Immature natural killer cell (primary cell): ENCODE measurements at regions not wholly inside any gene's neighbourhood (a gene's known extent, or its start where the extent isn't known, plus 50 kb on each side); places are given as distances from the start of the nearest gene placed in this dataset.
"Not testable (repeated sequence)": the region's sequence is repeated elsewhere in the genome, so short reads cannot be mapped to it uniquely, and the experiment has no call there.

Experiments used
- DNase-seq, 3 donors: peaks; one replicate each; pipeline ENCODE4 v3.0.0; 2022; ENCODE audit warnings: mixed read lengths in 1 of 3
- H3K27ac Mint-ChIP-seq, 6 donors: one replicate each; pipeline ENCODE4 v1.8.0; 2020; ENCODE audit warnings: mixed read lengths in 6 of 6, mild to moderate bottlenecking in 5 of 6, inconsistent platforms in 4 of 6, moderate library complexity in 3 of 6
- H3K27me3 Mint-ChIP-seq, 3 donors: one replicate each; pipeline ENCODE4 v1.8.0; 2020 to 2021; ENCODE audit warnings: low read depth in 3 of 3, mild to moderate bottlenecking in 3 of 3, mixed read lengths in 3 of 3, moderate library complexity in 3 of 3, inconsistent platforms in 1 of 3
- H3K36me3 Mint-ChIP-seq, 3 donors: one replicate each; pipeline ENCODE4 v1.8.0; 2020; ENCODE audit warnings: mixed read lengths in 3 of 3, inconsistent platforms in 2 of 3, mild to moderate bottlenecking in 2 of 3
- H3K4me1 Mint-ChIP-seq, 2 donors: one replicate each; pipeline ENCODE4 v1.8.0; 2020; ENCODE audit warnings: inconsistent platforms in 2 of 2, mild to moderate bottlenecking in 2 of 2, mixed read lengths in 2 of 2, moderate library complexity in 1 of 2
- H3K4me3 Mint-ChIP-seq, 5 donors: one replicate each; pipeline ENCODE4 v1.8.0; 2020; ENCODE audit warnings: mild to moderate bottlenecking in 5 of 5, mixed read lengths in 5 of 5, inconsistent platforms in 3 of 5, moderate library complexity in 3 of 5
- H3K9me3 Mint-ChIP-seq, 6 donors: one replicate each; pipeline ENCODE4 v1.8.0; 2020; ENCODE audit warnings: mild to moderate bottlenecking in 6 of 6, mixed read lengths in 6 of 6, inconsistent platforms in 4 of 6, moderate library complexity in 3 of 6

DNA sequence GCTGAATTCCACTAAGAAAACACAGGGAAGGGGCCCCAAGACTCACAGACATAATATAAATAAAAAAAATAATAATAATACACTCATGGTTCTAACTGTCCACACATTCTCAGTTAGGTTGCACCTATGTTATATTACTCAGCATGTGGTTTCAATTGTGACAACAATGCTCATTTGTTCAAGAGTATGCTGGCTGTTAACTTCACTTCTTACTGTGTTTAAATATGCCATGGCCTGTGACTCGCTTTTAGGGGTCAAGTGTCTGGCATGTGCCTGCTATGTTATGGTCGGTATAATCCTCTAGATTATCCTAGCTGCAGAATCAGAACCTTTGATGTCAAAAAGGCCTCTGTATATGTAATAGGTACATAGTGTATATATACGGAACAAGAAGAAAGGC is 324.8 kb upstream of the INTU start:
- Mint-ChIP-seq H3K27me3 (peaks cover 0 to 2% (median 0%) of the 10 kb centered on the region in 3 donors), H3K4me3 (no peak overlapping the region), H3K9me3 (peaks cover 9 to 45% (median 30%) of the 10 kb centered on the region in 6 donors), H3K4me1 (no peaks in the 10 kb centered on the region), H3K36me3 (peaks cover 0 to 3% (median 0%) of the 10 kb centered on the region in 3 donors), H3K27ac (no peak overlapping the region)
- DNase-seq = no peak

GRCh38 chr4:127309369-127310102 is 323.2 kb upstream of the INTU start:
- Mint-ChIP-seq H3K27me3 (peaks cover 0 to 3% (median 0%) of the 10 kb centered on the region in 3 donors), H3K36me3 (peaks cover 0 to 3% (median 3%) of the 10 kb centered on the region in 3 donors), H3K4me3 (no peak overlapping the region), H3K9me3 (peaks cover 12 to 54% (median 40%) of the 10 kb centered on the region in 6 donors), H3K27ac (no peak overlapping the region), H3K4me1 (no peaks in the 10 kb centered on the region)
- no peak for DNase-seq

DNA sequence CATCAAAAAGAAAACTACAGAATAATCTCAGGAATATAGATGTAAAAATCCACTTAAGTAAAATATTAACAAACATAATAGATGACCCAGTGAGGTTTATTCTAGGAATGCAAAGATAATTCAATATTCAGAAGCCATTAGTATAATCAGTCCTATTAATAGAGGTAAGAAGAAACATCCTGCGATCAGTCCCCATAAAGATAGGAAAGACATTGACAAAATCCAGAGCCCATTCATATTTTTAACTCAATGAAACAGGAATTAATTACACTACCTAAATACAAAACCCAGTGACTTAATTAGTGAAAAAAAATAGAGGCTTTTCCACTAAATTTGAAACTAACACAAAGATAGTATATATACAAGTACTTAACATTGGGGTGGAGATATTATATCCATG is 321.4 kb upstream of the INTU start:
- Mint-ChIP-seq H3K9me3 (peaks cover 12 to 58% (median 43%) of the 10 kb centered on the region in 6 donors), H3K36me3 (peaks cover 0 to 3% (median 3%) of the 10 kb centered on the region in 3 donors), H3K27ac (no peak overlapping the region), H3K27me3 (peaks cover 0 to 3% (median 0%) of the 10 kb centered on the region in 3 donors), H3K4me3 (no peak overlapping the region), H3K4me1 (no peaks in the 10 kb centered on the region)
- DNase-seq = no peak

- Mint-ChIP-seq H3K27ac (no peak overlapping the region), H3K4me3 (no peak overlapping the region), H3K4me1 (no peaks in the 10 kb centered on the region), H3K27me3 (peaks cover 0 to 3% (median 0%) of the 10 kb centered on the region in 3 donors), H3K9me3 (peaks cover 12 to 55% (median 38%) of the 10 kb centered on the region in 6 donors), H3K36me3 (peaks cover 0 to 3% (median 3%) of the 10 kb centered on the region in 3 donors)
- DNase-seq = no peak
These were observed 320.8 kb upstream of the INTU start for GRCh38 chr4:127311924-127312323.

GRCh38 chr4:127313767-127314166 is 319.0 kb upstream of the INTU start:
- Mint-ChIP-seq H3K4me1 (no peaks in the 10 kb centered on the region), H3K27ac (no peak overlapping the region), H3K4me3 (no peak overlapping the region), H3K9me3 (peaks cover 12 to 57% (median 37%) of the 10 kb centered on the region in 6 donors), H3K27me3 (peaks cover 0 to 3% (median 0%) of the 10 kb centered on the region in 3 donors), H3K36me3 (peaks cover 0 to 3% (median 3%) of the 10 kb centered on the region in 3 donors)
- no peak for DNase-seq

- no peaks in the 10 kb centered on the region for H3K4me1 Mint-ChIP-seq
- DNase-seq = no peak
- peaks cover 11 to 49% (median 24%) of the 10 kb centered on the region in 6 donors for H3K9me3 Mint-ChIP-seq
- no peak overlapping the region for H3K27ac Mint-ChIP-seq
- H3K36me3 Mint-ChIP-seq = no peaks in the 10 kb centered on the region
- H3K4me3 Mint-ChIP-seq = no peak overlapping the region
- peaks cover 0 to 2% (median 2%) of the 10 kb centered on the region in 3 donors for H3K27me3 Mint-ChIP-seq
These were observed 305.3 kb upstream of the INTU start for GRCh38 chr4:127327491-127327890.

GRCh38 chr4:127335073-127335620 is 297.6 kb upstream of the INTU start:
- peaks cover 5 to 26% (median 7%) of the 10 kb centered on the region in 6 donors for H3K9me3 Mint-ChIP-seq
- H3K27me3 Mint-ChIP-seq = peaks cover 0 to 2% (median under 1%) of the 10 kb centered on the region in 3 donors
- H3K4me1 Mint-ChIP-seq = no peaks in the 10 kb centered on the region
- no peaks in the 10 kb centered on the region for H3K36me3 Mint-ChIP-seq
- H3K27ac Mint-ChIP-seq = no peak overlapping the region
- DNase-seq = no peak
- no peak overlapping the region for H3K4me3 Mint-ChIP-seq

DNA sequence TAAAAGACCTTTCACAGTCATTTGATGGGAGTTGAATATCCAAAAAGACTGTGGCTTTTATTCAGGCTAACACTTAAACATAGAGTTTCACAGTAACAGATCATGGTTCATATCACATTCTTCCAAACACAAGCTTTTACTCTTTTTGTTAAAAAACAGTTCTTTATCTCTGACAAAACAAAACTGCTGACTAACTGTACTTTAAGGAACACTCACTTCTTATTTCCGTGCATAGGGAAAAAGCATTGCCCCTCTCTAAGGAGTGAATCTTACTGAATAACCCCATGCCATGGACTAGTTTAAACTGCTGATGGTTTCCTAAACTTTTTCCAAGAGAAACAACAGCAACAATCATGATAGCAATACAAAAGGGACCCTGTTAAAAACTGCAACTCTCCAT is 297.0 kb upstream of the INTU start:
- DNase-seq = no peak
- Mint-ChIP-seq H3K27ac (no peak overlapping the region), H3K36me3 (no peaks in the 10 kb centered on the region), H3K27me3 (peaks cover 0 to 2% (median 0%) of the 10 kb centered on the region in 3 donors), H3K4me3 (no peak overlapping the region), H3K4me1 (no peaks in the 10 kb centered on the region), H3K9me3 (peaks cover 3 to 29% (median 8%) of the 10 kb centered on the region in 6 donors)

GRCh38 chr4:127343123-127343522 is 289.6 kb upstream of the INTU start:
- H3K27ac Mint-ChIP-seq, DNase-seq, H3K4me3 Mint-ChIP-seq, H3K27me3 Mint-ChIP-seq, H3K4me1 Mint-ChIP-seq, H3K36me3 Mint-ChIP-seq: not testable (repeated sequence)
- peaks cover 0 to 39% (median 11%) of the 10 kb centered on the region in 6 donors for H3K9me3 Mint-ChIP-seq

DNA sequence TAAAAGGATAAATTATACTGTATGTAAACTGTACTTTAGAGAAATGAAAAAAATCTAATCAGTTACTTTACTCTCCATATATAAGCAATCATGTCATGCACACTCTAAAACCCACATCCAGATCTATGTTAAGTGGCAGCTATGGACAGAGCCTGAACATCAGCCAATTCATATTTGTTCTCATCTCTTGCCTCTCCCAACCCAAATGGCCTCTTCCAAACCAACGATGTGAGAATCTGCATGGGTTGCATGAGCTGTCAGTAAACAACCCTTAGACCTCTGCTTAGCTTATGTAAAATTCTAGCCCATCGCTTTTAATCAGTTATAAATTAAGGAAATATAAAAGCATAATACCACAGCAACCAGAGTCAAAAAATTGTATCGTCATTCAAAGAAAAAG is 288.7 kb upstream of the INTU start:
- Mint-ChIP-seq H3K36me3 (peaks cover 0 to 4% (median 0%) of the 10 kb centered on the region in 3 donors), H3K27me3 (no peaks in the 10 kb centered on the region), H3K27ac (no peak overlapping the region), H3K4me3 (no peak overlapping the region), H3K9me3 (peaks cover 0 to 39% (median 11%) of the 10 kb centered on the region in 6 donors), H3K4me1 (no peaks in the 10 kb centered on the region)
- DNase-seq = no peak

DNA sequence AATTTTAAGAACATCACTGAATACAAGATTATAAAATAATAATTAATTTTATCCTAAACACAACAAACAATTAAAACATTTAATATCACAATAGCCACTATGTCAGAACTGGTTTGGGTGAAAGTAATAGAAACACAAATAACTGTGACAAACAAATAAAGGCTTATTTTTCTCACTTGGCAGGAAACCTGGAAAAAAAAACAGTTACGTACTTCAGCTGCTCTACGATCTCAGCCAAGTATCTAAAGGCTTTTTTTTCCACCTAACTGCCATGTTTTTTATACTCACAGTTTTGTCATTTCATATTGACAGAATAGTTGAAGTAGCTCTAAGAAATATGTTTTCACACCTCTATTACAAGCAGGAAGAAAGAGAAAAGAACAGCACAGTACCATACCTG is 284.8 kb upstream of the INTU start:
- Mint-ChIP-seq H3K36me3 (peaks cover 0 to 4% (median 0%) of the 10 kb centered on the region in 3 donors), H3K4me3 (no peak overlapping the region)

DNA sequence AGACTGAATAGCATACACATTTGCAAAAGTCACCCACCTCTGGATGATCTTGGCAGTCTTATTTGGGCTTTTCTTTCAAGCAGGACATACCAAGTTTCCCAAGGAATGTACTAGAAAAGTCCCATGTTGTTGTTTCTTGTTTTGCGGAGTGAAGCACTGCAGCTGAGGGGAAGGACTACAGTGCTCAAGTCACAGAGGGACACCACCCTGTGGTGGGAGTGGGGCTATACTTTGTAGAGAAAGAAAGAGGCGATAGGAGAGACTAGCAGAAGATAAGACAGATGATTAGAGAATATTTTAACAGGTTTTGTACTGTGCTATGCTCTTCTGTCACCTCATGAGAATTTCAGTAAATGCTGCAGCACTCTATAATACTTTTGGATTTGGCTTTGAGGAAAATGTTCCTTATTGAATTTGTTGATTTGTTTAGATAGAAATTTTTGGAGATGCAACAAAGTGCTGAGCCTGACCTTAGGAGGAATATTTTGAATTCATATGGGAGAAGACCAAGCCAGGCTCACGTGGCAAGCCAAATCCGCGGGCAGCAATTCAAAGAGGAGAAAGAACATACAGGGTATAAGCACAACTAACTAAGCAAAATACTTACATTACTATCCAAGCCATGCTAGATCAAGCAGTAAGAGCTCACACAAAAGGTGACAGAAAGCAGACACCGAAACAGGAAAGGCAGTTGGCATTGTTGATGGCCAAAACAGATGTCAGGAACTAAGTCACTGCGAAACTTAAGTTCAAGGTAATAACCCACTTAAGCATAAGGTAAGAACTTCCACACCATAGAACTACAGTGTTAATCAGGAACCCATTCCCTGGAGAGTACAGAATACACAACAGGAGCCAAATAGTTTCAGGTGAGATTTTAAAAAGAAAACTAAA is 280.3 kb upstream of the INTU start:
- no peaks in the 10 kb centered on the region for H3K36me3 Mint-ChIP-seq
- DNase-seq = no peak
- H3K4me3 Mint-ChIP-seq = no peak overlapping the region
- peaks cover 8 to 23% (median 13%) of the 10 kb centered on the region in 6 donors for H3K9me3 Mint-ChIP-seq
- no peak overlapping the region for H3K27ac Mint-ChIP-seq
- H3K4me1 Mint-ChIP-seq = no peaks in the 10 kb centered on the region
- peaks cover 0 to 2% (median 0%) of the 10 kb centered on the region in 3 donors for H3K27me3 Mint-ChIP-seq

More for the DNA sequence above, 284.8 kb upstream of the INTU start:
- Mint-ChIP-seq H3K27ac (no peak overlapping the region), H3K4me1 (no peaks in the 10 kb centered on the region), H3K9me3 (peaks cover 4 to 34% (median 11%) of the 10 kb centered on the region in 6 donors), H3K27me3 (peaks cover 0 to 2% (median 0%) of the 10 kb centered on the region in 3 donors)
- DNase-seq = no peak

- H3K27ac Mint-ChIP-seq = no peak overlapping the region
- H3K9me3 Mint-ChIP-seq = peaks cover 7 to 16% (median 11%) of the 10 kb centered on the region in 6 donors
- no peaks in the 10 kb centered on the region for H3K36me3 Mint-ChIP-seq
- DNase-seq = no peak
- H3K4me3 Mint-ChIP-seq = no peak overlapping the region
- H3K4me1 Mint-ChIP-seq = no peaks in the 10 kb centered on the region
- H3K27me3 Mint-ChIP-seq = peaks cover 0 to 2% (median 0%) of the 10 kb centered on the region in 3 donors
These were observed 277.0 kb upstream of the INTU start for GRCh38 chr4:127355743-127356142.
